ENCODE measurements at regions not wholly inside any gene's neighbourhood (a gene's known extent, or its start where the extent isn't known, plus 50 kb on each side); places are given as distances from the start of the nearest gene placed in this dataset.

DNA sequence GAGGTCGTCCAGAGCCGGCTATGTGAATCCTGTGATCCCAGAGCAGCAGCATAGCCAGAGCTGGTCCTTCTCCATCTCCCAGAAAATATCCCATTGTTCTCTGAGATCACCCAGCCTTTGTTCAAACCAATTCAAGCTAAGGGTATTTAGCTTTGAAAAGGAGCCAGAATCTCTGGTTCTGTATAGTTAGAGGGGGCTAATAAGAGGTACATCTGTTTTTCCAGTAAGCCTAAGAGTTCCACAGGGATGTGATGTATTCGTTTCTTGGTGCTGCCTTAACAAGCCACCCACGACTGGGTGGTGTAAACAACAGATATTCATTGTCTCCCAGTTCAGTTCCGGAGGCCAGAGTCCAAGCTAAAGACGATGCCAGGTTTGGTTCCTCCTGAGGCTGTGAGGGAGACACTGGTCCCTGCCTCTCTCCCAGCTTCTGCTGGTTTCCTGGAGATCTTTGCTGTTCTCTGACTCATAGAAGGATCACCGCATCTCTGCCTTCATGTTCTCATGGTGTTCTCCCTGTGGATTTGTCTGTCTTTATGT lies 344.8 kb downstream of the MTRR start (continued):
- TF ChIP-seq SIN3A (IDR thresholded peaks at IDR 0.05; ENCODE audit: low read depth) (no peak), CBX3 (IDR thresholded peaks at IDR 0.05; ENCODE audit: low read depth) (no peak)
- TF ChIP-seq, protein P1, sequence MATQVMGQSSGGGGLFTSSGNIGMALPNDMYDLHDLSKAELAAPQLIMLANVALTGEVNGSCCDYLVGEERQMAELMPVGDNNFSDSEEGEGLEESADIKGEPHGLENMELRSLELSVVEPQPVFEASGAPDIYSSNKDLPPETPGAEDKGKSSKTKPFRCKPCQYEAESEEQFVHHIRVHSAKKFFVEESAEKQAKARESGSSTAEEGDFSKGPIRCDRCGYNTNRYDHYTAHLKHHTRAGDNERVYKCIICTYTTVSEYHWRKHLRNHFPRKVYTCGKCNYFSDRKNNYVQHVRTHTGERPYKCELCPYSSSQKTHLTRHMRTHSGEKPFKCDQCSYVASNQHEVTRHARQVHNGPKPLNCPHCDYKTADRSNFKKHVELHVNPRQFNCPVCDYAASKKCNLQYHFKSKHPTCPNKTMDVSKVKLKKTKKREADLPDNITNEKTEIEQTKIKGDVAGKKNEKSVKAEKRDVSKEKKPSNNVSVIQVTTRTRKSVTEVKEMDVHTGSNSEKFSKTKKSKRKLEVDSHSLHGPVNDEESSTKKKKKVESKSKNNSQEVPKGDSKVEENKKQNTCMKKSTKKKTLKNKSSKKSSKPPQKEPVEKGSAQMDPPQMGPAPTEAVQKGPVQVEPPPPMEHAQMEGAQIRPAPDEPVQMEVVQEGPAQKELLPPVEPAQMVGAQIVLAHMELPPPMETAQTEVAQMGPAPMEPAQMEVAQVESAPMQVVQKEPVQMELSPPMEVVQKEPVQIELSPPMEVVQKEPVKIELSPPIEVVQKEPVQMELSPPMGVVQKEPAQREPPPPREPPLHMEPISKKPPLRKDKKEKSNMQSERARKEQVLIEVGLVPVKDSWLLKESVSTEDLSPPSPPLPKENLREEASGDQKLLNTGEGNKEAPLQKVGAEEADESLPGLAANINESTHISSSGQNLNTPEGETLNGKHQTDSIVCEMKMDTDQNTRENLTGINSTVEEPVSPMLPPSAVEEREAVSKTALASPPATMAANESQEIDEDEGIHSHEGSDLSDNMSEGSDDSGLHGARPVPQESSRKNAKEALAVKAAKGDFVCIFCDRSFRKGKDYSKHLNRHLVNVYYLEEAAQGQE (IDR thresholded peaks at IDR 0.05; ENCODE audit: low read depth), result no peak
- TF ChIP-seq, protein P2, sequence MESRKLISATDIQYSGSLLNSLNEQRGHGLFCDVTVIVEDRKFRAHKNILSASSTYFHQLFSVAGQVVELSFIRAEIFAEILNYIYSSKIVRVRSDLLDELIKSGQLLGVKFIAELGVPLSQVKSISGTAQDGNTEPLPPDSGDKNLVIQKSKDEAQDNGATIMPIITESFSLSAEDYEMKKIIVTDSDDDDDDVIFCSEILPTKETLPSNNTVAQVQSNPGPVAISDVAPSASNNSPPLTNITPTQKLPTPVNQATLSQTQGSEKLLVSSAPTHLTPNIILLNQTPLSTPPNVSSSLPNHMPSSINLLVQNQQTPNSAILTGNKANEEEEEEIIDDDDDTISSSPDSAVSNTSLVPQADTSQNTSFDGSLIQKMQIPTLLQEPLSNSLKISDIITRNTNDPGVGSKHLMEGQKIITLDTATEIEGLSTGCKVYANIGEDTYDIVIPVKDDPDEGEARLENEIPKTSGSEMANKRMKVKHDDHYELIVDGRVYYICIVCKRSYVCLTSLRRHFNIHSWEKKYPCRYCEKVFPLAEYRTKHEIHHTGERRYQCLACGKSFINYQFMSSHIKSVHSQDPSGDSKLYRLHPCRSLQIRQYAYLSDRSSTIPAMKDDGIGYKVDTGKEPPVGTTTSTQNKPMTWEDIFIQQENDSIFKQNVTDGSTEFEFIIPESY (IDR thresholded peaks at IDR 0.05; ENCODE audit: extremely low read depth, insufficient replicate concordance, low read length), result no peak

DNA sequence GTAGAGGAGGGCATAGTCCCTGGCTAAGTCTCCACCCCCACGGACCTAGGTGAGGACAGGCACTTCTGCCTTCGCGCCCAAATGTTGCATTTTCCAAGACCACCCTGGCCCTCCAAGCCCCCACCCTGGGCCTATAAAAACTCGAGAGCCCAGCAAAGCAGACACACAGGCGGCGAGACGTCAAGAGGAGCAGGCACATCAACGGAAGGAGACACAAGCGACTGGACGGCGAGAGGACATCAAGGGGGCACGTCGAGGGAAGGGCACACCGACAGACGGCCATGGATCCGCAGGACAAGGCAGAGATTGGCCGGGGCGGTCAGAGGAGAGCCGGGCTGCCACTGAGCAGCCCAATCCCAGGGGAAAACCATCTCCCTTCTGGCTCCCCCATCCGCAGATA lies 348.0 kb downstream of the MTRR start:
- ChIA-PET CTCF (no interaction called here), POLR2A (no interaction called here), RAD21 (ENCODE audit: low non-redundant PET in 1 of 2, low total read pairs in 2 of 2, uncharacterized antibody in 2 of 2, unreplicated experiment in 2 of 2) (no interaction called here)
- H4K20me1 ChIP-seq (ENCODE audit: insufficient read depth), result no peaks in the 10 kb centered on the region
- H3K27me3 ChIP-seq (ENCODE audit: insufficient read depth, low read length), result no peaks in the 10 kb centered on the region
- no peaks in the 10 kb centered on the region for H3K9me2 ChIP-seq (ENCODE audit: insufficient read depth)
- H3K27ac ChIP-seq (ENCODE audit: low read depth, low read length), result no peak overlapping the region
- no peak for DNase-seq (ENCODE audit: low read depth, low spot score)
- no peak overlapping the region for H3K4me3 ChIP-seq (replicated peaks in 1 of 2; ENCODE audit: low read depth in 1 of 2, low read length in 2 of 2)
- H3K9me3 ChIP-seq (ENCODE audit: control insufficient read depth in 1 of 2, insufficient read depth in 1 of 2, low read depth in 1 of 2, low read length in 2 of 2), result peaks cover 0 to 11% of the 10 kb centered on the region in 2 experiments; a peak in 2 of 4 replicates
- H3K4me1 ChIP-seq (ENCODE audit: control insufficient read depth in 1 of 2, insufficient read depth in 2 of 2, low read length in 2 of 2), result no peaks in the 10 kb centered on the region
- TF ChIP-seq SIN3A (IDR thresholded peaks at IDR 0.05; ENCODE audit: low read depth) (no peak), SP1 (IDR thresholded peaks at IDR 0.05; ENCODE audit: low read depth) (no peak), POLR2AphosphoS5 (IDR thresholded peaks at IDR 0.05; ENCODE audit: low read depth, low read length) (no peak), ZFX (IDR thresholded peaks at IDR 0.05) (no peak), TCF7L2 (IDR thresholded peaks at IDR 0.05; ENCODE audit: borderline replicate concordance, extremely low read depth, insufficient read depth, insufficient read length) (no peak), EZH2 (IDR thresholded peaks at IDR 0.05) (no peak), SRF (IDR thresholded peaks at IDR 0.05; ENCODE audit: low read depth) (no peak), YY1 (IDR thresholded peaks at IDR 0.05; ENCODE audit: extremely low read depth, insufficient replicate concordance, low read depth, low read length) (no peak)
- TF ChIP-seq, protein P3, sequence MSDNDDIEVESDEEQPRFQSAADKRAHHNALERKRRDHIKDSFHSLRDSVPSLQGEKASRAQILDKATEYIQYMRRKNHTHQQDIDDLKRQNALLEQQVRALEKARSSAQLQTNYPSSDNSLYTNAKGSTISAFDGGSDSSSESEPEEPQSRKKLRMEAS (IDR thresholded peaks at IDR 0.05), result no peak
- no peak for ATAC-seq
- H3K36me3 ChIP-seq (ENCODE audit: control insufficient read depth in 1 of 2, insufficient read depth in 2 of 2, low read length in 2 of 2), result no peaks in the 10 kb centered on the region
- intact Hi-C loops (cut with micrococcal nuclease), result no loop called here
- no peak overlapping the region for H3K4me2 ChIP-seq (ENCODE audit: low read length)
- no peak overlapping the region for H3K9ac ChIP-seq (ENCODE audit: low read length)
- H3K79me2 ChIP-seq (ENCODE audit: insufficient read depth, low read length), result no peaks in the 10 kb centered on the region
- no peak overlapping the region for H2AFZ ChIP-seq (ENCODE audit: low read depth, low read length, poor library complexity, severe bottlenecking)
- BruUV-seq (replicated peaks), result no TSS peak
